Lung (tissue), 11 donors: ENCODE measurements at regions not wholly inside any gene's neighbourhood (a gene's known extent, or its start where the extent isn't known, plus 50 kb on each side); places are given as distances from the start of the nearest gene placed in this dataset.

Source experiments
- ATAC-seq: fragments of 200-7000 bp; cut with Tn5 transposase; one replicate; pipeline ENCODE4 v1.9.1; 2020; ENCODE audit warnings: moderate number of reproducible peaks; ENCODE audit not compliant: insufficient read depth, low FRiP score
- DNase-seq, 3 donors: peaks; one replicate each; pipeline ENCODE4 v3.0.0-alpha.2; 2013 to 2017
- H3K27ac ChIP-seq, 2 donors: one replicate each; pipeline ENCODE4 v1.5.1; 2013; ENCODE audit warnings: mild to moderate bottlenecking in 2 of 2, moderate library complexity in 2 of 2, control low read depth in 1 of 2, inconsistent platforms in 1 of 2, low read depth in 1 of 2, low read length in 1 of 2
- H3K27me3 ChIP-seq, 3 donors: one replicate each; pipeline ENCODE4 v1.5.1; 2013; ENCODE audit warnings: low read length in 2 of 3; ENCODE audit not compliant: control insufficient read depth in 3 of 3, insufficient read depth in 3 of 3
- H3K36me3 ChIP-seq, 4 donors: one replicate each; pipeline ENCODE4 v1.5.1; 2013; ENCODE audit warnings: low read length in 4 of 4, mild to moderate bottlenecking in 1 of 4, moderate library complexity in 1 of 4; ENCODE audit not compliant: control insufficient read depth in 4 of 4, insufficient read depth in 4 of 4
- H3K4me1 ChIP-seq, 5 donors: one replicate each; pipeline ENCODE4 v1.5.1; 2013; ENCODE audit warnings: low read length in 5 of 5, mild to moderate bottlenecking in 2 of 5, moderate library complexity in 1 of 5; ENCODE audit not compliant: control insufficient read depth in 5 of 5, insufficient read depth in 5 of 5
- H3K4me3 ChIP-seq: one replicate; pipeline ENCODE4 v1.5.1; 2013; ENCODE audit warnings: mild to moderate bottlenecking, control low read depth, moderate library complexity
- H3K9ac ChIP-seq, 2 donors: one replicate each; pipeline ENCODE4 v1.5.1; 2013; ENCODE audit warnings: low read length in 2 of 2, control low read depth in 1 of 2; ENCODE audit not compliant: insufficient read depth in 1 of 2
- H3K9me3 ChIP-seq, 4 donors: one replicate each; pipeline ENCODE4 v1.5.1; 2013; ENCODE audit warnings: low read length in 3 of 4, mild to moderate bottlenecking in 1 of 4, moderate library complexity in 1 of 4; ENCODE audit not compliant: control insufficient read depth in 4 of 4, insufficient read depth in 3 of 4
- WGBS, 2 donors: extraction: QIAGEN DNeasy Blood & Tissue Kit; methylation state at CpG; one replicate each; pipeline ENCODE4 v1.1.7; 2013; 5-methylcytosine and 5-hydroxymethylcytosine counted together
- TF ChIP-seq, protein P1 (sequence below): IDR thresholded peaks from 2 replicates; pipeline ENCODE4 v1.5.1; 2012; ENCODE audit warnings: mild to moderate bottlenecking; ENCODE audit errors: control extremely low read depth, extremely low read depth
- donor health status: control.
- donor health status: control.
- donor health status: Bipolar disorder and iron deficiency.
- donor health status: healthy.
- donor health status: DM: yes; HTN: yes; CAD: no.

DNA sequence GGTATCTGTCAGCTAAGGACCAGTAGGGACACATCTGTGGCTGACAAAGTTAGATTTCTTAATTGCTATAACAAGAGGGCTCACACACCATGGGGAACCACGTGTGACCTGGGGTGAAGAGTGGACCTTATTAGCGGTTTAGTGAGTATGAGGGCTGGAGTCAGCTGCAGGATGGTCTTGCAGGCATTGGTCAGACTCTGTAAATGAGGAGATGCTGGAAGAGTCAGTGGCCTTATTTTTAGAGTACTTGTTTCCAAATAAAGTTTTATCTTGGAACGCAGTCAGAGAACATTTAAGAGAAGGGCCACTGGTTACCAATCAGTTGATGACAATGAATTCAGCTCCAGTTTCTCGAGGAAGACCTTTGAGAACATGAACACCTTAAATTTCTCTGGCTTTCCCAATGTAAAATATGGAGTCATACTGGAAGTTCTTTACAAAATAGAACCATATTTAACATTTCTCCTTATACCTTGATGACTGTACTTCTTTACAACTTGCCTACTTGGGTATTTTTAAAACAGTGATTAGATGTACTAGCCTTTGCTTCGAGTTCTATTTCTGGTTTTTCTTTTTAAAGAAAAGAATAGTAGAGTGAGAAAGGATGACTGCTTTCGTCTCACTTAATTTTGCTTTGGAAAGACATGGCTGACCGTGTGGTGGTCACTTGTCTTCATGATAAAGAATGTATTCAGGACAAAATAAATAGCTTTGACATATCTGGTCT, 185.9 kb upstream of the S1PR3 start:
- Histone ChIP-seq H3K36me3 (no peaks in the 10 kb centered on the region), H3K9ac (no peak overlapping the region), H3K27me3 (no peaks in the 10 kb centered on the region), H3K9me3 (peaks cover 0 to 3% (median 0%) of the 10 kb centered on the region in 4 donors), H3K4me1 (peaks cover 0 to 50% (median 2%) of the 10 kb centered on the region in 5 donors), H3K27ac (peak overlapping the region in 1 of 2 donors; percentile 23), H3K4me3 (no peak overlapping the region)
- DNase-seq, result no peak
- no peak for ATAC-seq
- WGBS, 2 donors, result 86 to 89% methylated on average over 7 of the region's 7 CpGs
- TF ChIP-seq, protein P1, sequence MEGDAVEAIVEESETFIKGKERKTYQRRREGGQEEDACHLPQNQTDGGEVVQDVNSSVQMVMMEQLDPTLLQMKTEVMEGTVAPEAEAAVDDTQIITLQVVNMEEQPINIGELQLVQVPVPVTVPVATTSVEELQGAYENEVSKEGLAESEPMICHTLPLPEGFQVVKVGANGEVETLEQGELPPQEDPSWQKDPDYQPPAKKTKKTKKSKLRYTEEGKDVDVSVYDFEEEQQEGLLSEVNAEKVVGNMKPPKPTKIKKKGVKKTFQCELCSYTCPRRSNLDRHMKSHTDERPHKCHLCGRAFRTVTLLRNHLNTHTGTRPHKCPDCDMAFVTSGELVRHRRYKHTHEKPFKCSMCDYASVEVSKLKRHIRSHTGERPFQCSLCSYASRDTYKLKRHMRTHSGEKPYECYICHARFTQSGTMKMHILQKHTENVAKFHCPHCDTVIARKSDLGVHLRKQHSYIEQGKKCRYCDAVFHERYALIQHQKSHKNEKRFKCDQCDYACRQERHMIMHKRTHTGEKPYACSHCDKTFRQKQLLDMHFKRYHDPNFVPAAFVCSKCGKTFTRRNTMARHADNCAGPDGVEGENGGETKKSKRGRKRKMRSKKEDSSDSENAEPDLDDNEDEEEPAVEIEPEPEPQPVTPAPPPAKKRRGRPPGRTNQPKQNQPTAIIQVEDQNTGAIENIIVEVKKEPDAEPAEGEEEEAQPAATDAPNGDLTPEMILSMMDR, result no peak

DNA sequence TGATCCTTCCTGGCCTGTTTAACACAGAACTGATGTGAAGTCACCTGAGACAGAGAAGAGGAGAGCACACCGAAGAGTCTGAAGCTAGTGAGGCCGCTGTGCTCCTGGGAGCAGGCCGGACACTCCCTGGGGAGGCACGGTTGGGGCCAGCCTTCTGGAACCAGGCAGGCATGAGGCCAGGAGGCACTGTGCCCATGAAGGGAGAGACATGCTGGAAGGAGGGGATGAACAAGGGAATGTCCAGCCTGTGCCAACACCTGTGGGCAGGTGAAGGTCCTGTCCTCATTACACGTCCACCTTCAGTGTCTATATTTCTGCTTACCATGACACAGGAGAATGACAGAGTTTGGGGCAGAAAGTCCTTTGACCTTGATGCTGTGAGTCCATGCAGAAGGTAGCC, 183.8 kb upstream of the S1PR3 start:
- H3K27ac ChIP-seq, result no peak overlapping the region
- no peaks in the 10 kb centered on the region for H3K27me3 ChIP-seq
- peaks cover 0 to 3% (median 0%) of the 10 kb centered on the region in 4 donors for H3K9me3 ChIP-seq
- TF ChIP-seq, protein P1, result no peak
- H3K9ac ChIP-seq, result no peak overlapping the region
- ATAC-seq (no peak), DNase-seq (no peak)
- no peaks in the 10 kb centered on the region for H3K36me3 ChIP-seq
- H3K4me3 ChIP-seq, result no peak overlapping the region
- 93 to 96% methylated on average over 5 of the region's 5 CpGs for WGBS, 2 donors
- peaks cover 0 to 47% (median 2%) of the 10 kb centered on the region in 5 donors for H3K4me1 ChIP-seq

DNA sequence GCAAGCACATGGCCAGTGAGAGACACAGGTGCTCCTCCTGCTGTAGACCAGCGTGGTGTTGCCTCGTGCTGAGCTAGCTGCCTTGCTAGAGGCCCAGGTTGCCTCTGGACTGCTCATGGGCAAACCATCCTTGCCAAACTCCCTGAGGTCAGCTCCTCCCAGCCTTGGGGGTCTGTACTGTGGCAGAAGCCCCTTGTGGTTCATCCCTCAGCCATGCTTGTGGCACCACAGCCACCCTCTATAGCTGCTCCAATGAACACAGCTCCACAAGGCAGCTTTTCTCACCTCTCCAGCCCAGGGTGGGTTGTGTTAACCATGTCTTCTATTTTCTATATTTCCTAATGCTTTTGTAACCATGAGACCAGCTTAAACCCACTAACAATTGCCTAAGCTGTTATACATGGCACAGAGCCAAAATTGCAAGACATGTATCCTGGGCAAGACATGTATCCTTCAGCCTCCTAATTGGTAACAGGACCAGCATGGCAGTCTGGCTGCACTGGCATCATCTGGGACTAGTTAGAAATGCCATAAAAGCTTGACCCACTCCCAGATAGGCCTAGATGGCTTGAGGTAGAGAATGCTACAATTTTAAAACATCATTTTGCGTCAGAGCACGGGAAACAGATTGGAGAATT, 183.1 kb upstream of the S1PR3 start:
- DNase-seq, result peak in 2 of 3 donors; percentile 66 to 75

More for the DNA sequence above, 183.1 kb upstream of the S1PR3 start:
- H3K36me3 ChIP-seq, result no peaks in the 10 kb centered on the region
- ATAC-seq, result no peak
- no peak overlapping the region for H3K27ac ChIP-seq
- H3K27me3 ChIP-seq, result no peaks in the 10 kb centered on the region
- 95% methylated on average over 4 of the region's 4 CpGs for WGBS, 2 donors
- no peak overlapping the region for H3K9ac ChIP-seq
- peaks cover 0 to 54% (median 2%) of the 10 kb centered on the region in 5 donors for H3K4me1 ChIP-seq
- TF ChIP-seq, protein P1, result no peak
- H3K4me3 ChIP-seq, result no peak overlapping the region
- H3K9me3 ChIP-seq, result peaks cover 0 to 3% (median 0%) of the 10 kb centered on the region in 4 donors
